SK-N-SH treated with all-trans-retinoic acid at 6 μM for 48 hours (cell line): ENCODE measurements at regions not wholly inside any gene's neighbourhood (a gene's known extent, or its start where the extent isn't known, plus 50 kb on each side); places are given as distances from the start of the nearest gene placed in this dataset.

Experiments used
- ATAC-seq: fragments of 200-7000 bp; cut with Tn5 transposase; 3 replicates; pipeline ENCODE4 v1.9.1; 2020; ENCODE audit warnings: mild to moderate bottlenecking, moderate library complexity
- ARNTL ChIP-seq: fragments of 450-650 bp; formaldehyde crosslinking; IDR thresholded peaks from 2 replicates; pipeline ENCODE4 v1.5.0; 2020; ENCODE audit warnings: low read depth, mild to moderate bottlenecking, moderate library complexity, borderline replicate concordance
- BACH2 ChIP-seq: fragments of 250-450 bp; sonication (Bioruptor Pico); IDR thresholded peaks from 2 replicates; pipeline ENCODE4 v1.9.0; 2021; ENCODE audit warnings: mild to moderate bottlenecking, borderline replicate concordance
- CREB5 ChIP-seq: fragments of 250-450 bp; sonication (Bioruptor Pico); IDR thresholded peaks from 2 replicates; pipeline ENCODE4 v1.5.1; 2020; ENCODE audit warnings: low read depth, mild to moderate bottlenecking, moderate library complexity
- CSDC2 ChIP-seq: fragments of 250-450 bp; sonication (Bioruptor Pico); IDR thresholded peaks from 2 replicates; pipeline ENCODE4 v1.5.0; 2020; ENCODE audit warnings: mild to moderate bottlenecking, moderate library complexity
- CSRNP3 ChIP-seq: fragments of 250-450 bp; sonication (Bioruptor Pico); IDR thresholded peaks from 2 replicates; pipeline ENCODE4 v1.5.1; 2021; ENCODE audit warnings: mild to moderate bottlenecking, moderate library complexity
- ESRRG ChIP-seq: fragments of 250-450 bp; sonication (Bioruptor Pico); IDR thresholded peaks from 2 replicates; pipeline ENCODE4 v1.6.1; 2021; ENCODE audit warnings: mild to moderate bottlenecking
- GLIS3 ChIP-seq: fragments of 250-450 bp; sonication (Bioruptor Pico); IDR thresholded peaks from 2 replicates; pipeline ENCODE4 v1.5.0; 2020; ENCODE audit warnings: mild to moderate bottlenecking, moderate library complexity
- ISL1 ChIP-seq: fragments of 250-450 bp; sonication (Bioruptor Pico); IDR thresholded peaks from 2 replicates; pipeline ENCODE4 v2.1.2; 2022; ENCODE audit warnings: mild to moderate bottlenecking, moderate library complexity
- OSR1 ChIP-seq: fragments of 250-450 bp; sonication (Bioruptor Pico); IDR thresholded peaks from 2 replicates; pipeline ENCODE4 v1.8.0; 2022; ENCODE audit warnings: moderate library complexity, mild to moderate bottlenecking, inconsistent platforms
- PATZ1 ChIP-seq: fragments of 250-450 bp; sonication (Bioruptor Pico); IDR thresholded peaks from 2 replicates; pipeline ENCODE4 v1.8.0; 2020; ENCODE audit warnings: mild to moderate bottlenecking, moderate library complexity, borderline replicate concordance
- POU6F1 ChIP-seq: fragments of 250-450 bp; sonication (Bioruptor Pico); IDR thresholded peaks from 2 replicates; pipeline ENCODE4 v1.8.0; 2021; ENCODE audit warnings: low read depth, mild to moderate bottlenecking, moderate library complexity, borderline replicate concordance
- PPARA ChIP-seq: fragments of 250-450 bp; sonication (Bioruptor Pico); IDR thresholded peaks from 2 replicates; pipeline ENCODE4 v1.5.0; 2020; ENCODE audit warnings: mild to moderate bottlenecking, borderline replicate concordance
- RARB ChIP-seq: fragments of 250-450 bp; sonication (Bioruptor Pico); IDR thresholded peaks from 2 replicates; pipeline ENCODE4 v1.8.0; 2021; ENCODE audit warnings: mild to moderate bottlenecking, moderate library complexity
- SNAI2 ChIP-seq: fragments of 250-450 bp; sonication (Bioruptor Pico); IDR thresholded peaks from 2 replicates; pipeline ENCODE4 v1.5.0; 2020; ENCODE audit warnings: mild to moderate bottlenecking, moderate library complexity
- TCF4 ChIP-seq: fragments of 250-450 bp; sonication (Bioruptor Pico); IDR thresholded peaks from 2 replicates; pipeline ENCODE4 v1.8.0; 2021; ENCODE audit warnings: mild to moderate bottlenecking, moderate library complexity, borderline replicate concordance
- TOX ChIP-seq: fragments of 250-450 bp; sonication (Bioruptor Pico); IDR thresholded peaks from 2 replicates; pipeline ENCODE4 v1.8.0; 2021; ENCODE audit warnings: mild to moderate bottlenecking, moderate library complexity, borderline replicate concordance
- TSHZ2 ChIP-seq: fragments of 250-450 bp; sonication (Bioruptor Pico); IDR thresholded peaks from 2 replicates; pipeline ENCODE4 v1.5.0; 2020; ENCODE audit warnings: mild to moderate bottlenecking, moderate library complexity
- ZC3H10 ChIP-seq: fragments of 250-450 bp; sonication (Bioruptor Pico); IDR thresholded peaks from 2 replicates; pipeline ENCODE4 v1.5.1; 2021; ENCODE audit warnings: mild to moderate bottlenecking, moderate library complexity
- ZFP3 ChIP-seq: fragments of 250-450 bp; sonication (Bioruptor Pico); IDR thresholded peaks from 2 replicates; pipeline ENCODE4 v1.5.0; 2020; ENCODE audit warnings: mild to moderate bottlenecking, moderate library complexity
- ZFP30 ChIP-seq: fragments of 450-650 bp; formaldehyde crosslinking; IDR thresholded peaks from 2 replicates; pipeline ENCODE4 v1.5.0; 2022; ENCODE audit warnings: mild to moderate bottlenecking, moderate library complexity
- ZNF565 ChIP-seq: fragments of 450-650 bp; formaldehyde crosslinking; conservative IDR thresholded peaks from 2 replicates; pipeline ENCODE4 v1.5.0; 2020; ENCODE audit warnings: low read depth, mild to moderate bottlenecking, moderate library complexity
- ZNF70 ChIP-seq: fragments of 450-650 bp; formaldehyde crosslinking; IDR thresholded peaks from 2 replicates; pipeline ENCODE4 v1.5.0; 2020; ENCODE audit warnings: mild to moderate bottlenecking, moderate library complexity
- ZNF8 ChIP-seq: fragments of 450-650 bp; formaldehyde crosslinking; IDR thresholded peaks from 2 replicates; pipeline ENCODE4 v1.5.0; 2020; ENCODE audit warnings: mild to moderate bottlenecking, moderate library complexity

GRCh38 chr6:169406804-169407203 lies 153.2 kb upstream of the THBS2 start:
- TF ChIP-seq TOX (CRISPR knock-in tag), result no peak
- TF ChIP-seq ZNF70, result no peak
- no peak for TF ChIP-seq CREB5 (CRISPR knock-in tag)
- no peak for TF ChIP-seq SNAI2
- no peak for TF ChIP-seq TCF4 (CRISPR knock-in tag)
- no peak for TF ChIP-seq CSDC2
- no peak for TF ChIP-seq ZC3H10 (CRISPR knock-in tag)
- no peak for TF ChIP-seq ZFP30 (CRISPR knock-in tag)
- no peak for TF ChIP-seq CSRNP3 (CRISPR knock-in tag)
- no peak for TF ChIP-seq ZNF565 (CRISPR knock-in tag)
- TF ChIP-seq TSHZ2, result no peak
- TF ChIP-seq PATZ1, result no peak
- TF ChIP-seq ZNF8 (CRISPR knock-in tag), result no peak
- no peak for TF ChIP-seq RARB (CRISPR knock-in tag)
- TF ChIP-seq BACH2 (CRISPR knock-in tag), result no peak
- TF ChIP-seq ISL1 (CRISPR knock-in tag), result no peak
- no peak for TF ChIP-seq POU6F1 (CRISPR knock-in tag)
- no peak for TF ChIP-seq GLIS3
- no peak for ATAC-seq

GRCh38 chr6:169406034-169406433 lies 152.4 kb upstream of the THBS2 start:
- ATAC-seq, result no peak
- TF ChIP-seq ARNTL (CRISPR knock-in tag) (no peak), ESRRG (no peak)

- no peak for ATAC-seq
- TF ChIP-seq ARNTL (CRISPR knock-in tag), result no peak
- no peak for TF ChIP-seq ZC3H10 (CRISPR knock-in tag)
- TF ChIP-seq TSHZ2, result no peak
- no peak for TF ChIP-seq ZNF70
- TF ChIP-seq ZFP3, result no peak
- TF ChIP-seq GLIS3, result no peak
- no peak for TF ChIP-seq PATZ1
- TF ChIP-seq RARB (CRISPR knock-in tag), result no peak
- TF ChIP-seq ZFP30 (CRISPR knock-in tag), result no peak
- TF ChIP-seq OSR1 (CRISPR knock-in tag), result no peak
- TF ChIP-seq PPARA, result no peak
- no peak for TF ChIP-seq ZNF8 (CRISPR knock-in tag)
- no peak for TF ChIP-seq ESRRG
- TF ChIP-seq ISL1 (CRISPR knock-in tag), result no peak
- TF ChIP-seq POU6F1 (CRISPR knock-in tag), result no peak
- TF ChIP-seq BACH2 (CRISPR knock-in tag), result no peak
These were observed 151.2 kb upstream of the THBS2 start for GRCh38 chr6:169404828-169405227.
